HS-5 (cell line): ENCODE measurements at regions not wholly inside any gene's neighbourhood (a gene's known extent, or its start where the extent isn't known, plus 50 kb on each side); places are given as distances from the start of the nearest gene placed in this dataset.

Experiments used
- DNase-seq: peaks from one replicate; pipeline ENCODE4 v3.0.0-alpha.2; 2012; ENCODE audit warnings: low read depth

GRCh38 chr5:173830421-173830820 is 57.7 kb upstream of the CPEB4 start:
- DNase-seq: no peak

DNA sequence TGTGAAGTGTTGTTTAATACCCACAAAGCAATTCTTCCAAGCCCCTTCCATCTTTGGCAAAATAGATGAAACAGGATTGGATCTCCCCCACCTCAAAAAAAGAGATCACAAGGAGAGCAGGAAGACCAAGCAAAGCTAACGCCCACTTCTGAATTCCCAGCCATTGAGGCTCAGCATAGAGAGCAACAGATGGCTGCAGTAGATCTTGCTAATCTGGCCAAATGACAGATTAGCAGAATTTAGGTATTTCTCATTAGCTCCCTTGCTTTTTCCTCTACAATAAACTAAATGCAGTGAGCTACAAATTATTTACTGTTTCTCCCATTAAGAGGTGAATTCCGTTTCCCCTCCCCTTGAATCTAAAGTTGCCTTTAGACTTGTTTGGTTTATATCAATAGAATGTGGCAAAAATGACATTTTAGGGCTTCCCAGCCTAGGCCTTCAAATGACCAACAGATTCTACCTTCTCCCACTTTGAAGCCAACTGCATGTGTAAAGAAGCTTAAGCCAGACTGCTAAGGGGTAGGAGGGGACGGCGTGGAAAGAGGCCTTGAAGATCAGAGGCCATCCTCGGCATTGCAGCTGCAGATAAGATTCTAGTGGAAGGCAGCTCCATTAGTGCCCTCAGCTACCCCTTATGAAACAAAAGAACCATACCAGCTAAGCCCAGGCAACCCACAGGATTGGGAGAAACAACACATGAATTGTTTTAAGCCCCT is 56.8 kb upstream of the CPEB4 start:
- no peak for DNase-seq

DNA sequence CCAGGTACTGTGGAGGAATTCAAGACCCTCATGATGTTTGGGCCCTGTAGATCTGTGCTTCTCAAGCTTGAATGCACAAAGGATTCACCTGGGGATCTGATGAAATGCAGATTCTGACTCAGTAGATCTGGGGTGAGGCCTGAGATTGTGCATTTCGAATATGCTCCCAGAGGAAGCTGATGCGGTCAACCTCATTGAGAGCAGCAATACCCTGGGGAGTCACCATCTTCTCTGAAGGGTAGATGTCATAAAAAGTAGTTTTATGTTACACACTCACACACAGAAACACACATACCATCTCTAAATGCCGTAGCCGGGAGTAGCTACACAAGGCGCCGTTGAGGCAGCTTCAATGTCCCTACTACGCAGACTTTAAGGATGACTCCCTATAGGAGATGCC is 55.8 kb upstream of the CPEB4 start:
- no peak for DNase-seq

GRCh38 chr5:173833196-173833985 is 54.8 kb upstream of the CPEB4 start:
- DNase-seq: no peak

- DNase-seq: no peak
Measured at GRCh38 chr5:173834071-173834771, 53.9 kb upstream of the CPEB4 start.

DNA sequence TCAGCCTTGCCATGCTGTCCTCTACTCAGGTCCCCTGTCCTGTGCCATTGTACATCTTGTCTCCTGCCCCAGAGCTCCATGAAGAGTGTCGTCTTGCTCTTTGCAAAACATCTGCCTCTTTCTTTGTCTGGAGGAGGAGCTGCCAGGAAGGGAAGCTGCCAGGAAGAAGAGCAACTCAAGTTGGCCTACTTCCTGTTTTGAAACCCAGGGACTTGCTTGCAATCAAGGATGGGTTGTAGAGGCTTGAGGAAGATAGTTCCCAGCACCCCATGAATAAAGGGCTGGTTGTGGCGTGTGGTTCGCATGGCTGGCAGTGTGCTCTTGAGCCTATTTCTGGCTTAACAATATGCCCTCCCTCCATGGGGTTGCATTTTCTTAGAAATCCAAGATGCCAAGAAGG is 53.0 kb upstream of the CPEB4 start:
- no peak for DNase-seq

DNA sequence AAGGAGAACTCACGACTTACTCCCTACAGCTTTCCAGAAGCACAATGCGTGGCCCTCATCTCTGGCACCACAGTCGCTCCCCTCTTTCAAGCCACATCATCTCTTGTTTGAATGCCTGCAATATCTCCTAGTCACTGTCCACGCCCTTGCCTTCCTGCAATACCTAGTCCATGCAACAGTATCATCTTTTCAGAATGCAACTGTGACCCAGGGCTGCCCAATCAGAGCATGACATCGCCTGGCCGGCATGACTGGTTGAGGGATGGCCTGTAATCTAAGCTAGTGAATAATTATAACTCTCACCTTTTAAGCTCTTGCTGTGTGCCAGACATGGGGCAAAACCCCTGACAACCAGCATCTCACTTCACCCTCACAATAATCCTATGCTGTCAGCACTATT is 52.5 kb upstream of the CPEB4 start:
- no peak for DNase-seq

- no peak for DNase-seq
Measured at GRCh38 chr5:173837654-173838053, 50.5 kb upstream of the CPEB4 start.
